ENCODE measurements at regions not wholly inside any gene's neighbourhood (a gene's known extent, or its start where the extent isn't known, plus 50 kb on each side); places are given as distances from the start of the nearest gene placed in this dataset.
"Not testable (repeated sequence)": the region's sequence is repeated elsewhere in the genome, so short reads cannot be mapped to it uniquely, and the experiment has no call there.

DNA sequence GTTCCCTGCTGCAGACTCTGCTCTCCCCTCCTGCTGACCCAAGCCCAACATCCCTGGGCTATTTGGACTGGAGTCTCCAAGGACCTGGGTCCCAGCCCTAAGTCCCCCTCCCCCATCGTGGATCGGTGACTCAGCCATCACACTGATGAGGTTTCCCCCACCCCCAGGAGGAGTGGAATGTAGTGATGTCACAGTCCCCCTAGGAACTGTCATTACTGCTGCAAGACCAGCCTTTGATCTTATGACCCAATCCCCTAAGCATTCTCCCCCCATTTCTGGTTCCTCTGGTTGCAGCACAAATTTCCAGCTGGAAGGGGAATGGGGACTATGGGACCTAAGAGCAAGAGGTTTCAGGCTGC, 63.4 kb upstream of the CSPG4 start:
- H3K9ac ChIP-seq (ENCODE audit: low read length), result no peak overlapping the region
- H3K4me1 ChIP-seq (ENCODE audit: insufficient read depth, low read length), result peaks cover 10% of the 10 kb centered on the region
- no peaks in the 10 kb centered on the region for H3K36me3 ChIP-seq (ENCODE audit: insufficient read depth, low read length)

DNA sequence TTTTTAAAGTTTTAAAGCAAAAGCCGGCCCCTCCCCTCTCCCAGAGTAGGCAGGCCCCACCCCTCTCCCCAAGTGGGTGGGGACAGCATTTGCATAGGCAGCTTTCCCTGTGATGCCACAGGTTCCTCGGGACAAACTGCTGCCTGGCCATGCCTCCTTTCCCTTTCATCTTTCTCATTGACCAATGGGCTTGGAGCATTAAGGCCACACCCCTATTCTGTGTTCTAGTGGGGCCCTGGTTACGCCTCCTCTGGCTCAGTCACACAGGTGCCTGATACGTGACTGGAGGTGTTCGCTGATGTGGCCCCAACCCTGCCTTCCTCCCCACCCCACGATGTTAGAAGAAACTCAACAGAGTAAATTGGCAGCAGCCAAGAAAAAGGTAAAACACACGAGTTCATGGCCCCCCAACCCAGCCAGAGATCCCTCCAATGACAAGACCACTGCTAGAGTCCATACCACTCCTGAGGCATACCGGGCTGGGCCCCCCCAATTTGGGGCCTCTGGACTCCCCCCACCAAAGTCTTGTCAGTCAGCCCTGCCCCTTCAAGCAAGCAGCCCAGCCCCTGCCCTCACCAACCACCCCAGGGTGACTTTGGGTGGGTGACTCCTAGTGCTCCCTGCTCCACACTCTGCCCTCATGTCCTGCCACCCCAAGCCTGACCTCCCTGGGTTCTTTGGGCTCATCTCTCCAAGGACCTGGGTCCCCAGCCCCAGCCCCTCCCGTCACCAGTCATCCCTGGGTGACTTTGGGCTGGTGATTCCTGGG, 62.8 kb upstream of the CSPG4 start:
- no peaks in the 10 kb centered on the region for H3K36me3 ChIP-seq (ENCODE audit: insufficient read depth, low read length)
- no peaks in the 10 kb centered on the region for H3K9me3 ChIP-seq (ENCODE audit: low read length)
- H3K4me1 ChIP-seq (ENCODE audit: insufficient read depth, low read length), result peaks cover 10% of the 10 kb centered on the region
- H3K4me3 ChIP-seq (ENCODE audit: low read depth in 1 of 2, low read length in 2 of 2), result no peak overlapping the region
- no peak overlapping the region for H3K9ac ChIP-seq (ENCODE audit: low read length)
- no peak overlapping the region for H3K27ac ChIP-seq (ENCODE audit: low read depth, low read length)
- no peaks in the 10 kb centered on the region for H3K27me3 ChIP-seq (ENCODE audit: control insufficient read depth in 1 of 2, insufficient read depth in 2 of 2, low read length in 2 of 2)

More for the DNA sequence above, 63.4 kb upstream of the CSPG4 start:
- no peak overlapping the region for H3K27ac ChIP-seq (ENCODE audit: low read depth, low read length)
- no peaks in the 10 kb centered on the region for H3K27me3 ChIP-seq (ENCODE audit: control insufficient read depth in 1 of 2, insufficient read depth in 2 of 2, low read length in 2 of 2)
- H3K9me3 ChIP-seq (ENCODE audit: low read length), result no peaks in the 10 kb centered on the region
- H3K4me3 ChIP-seq (ENCODE audit: low read depth in 1 of 2, low read length in 2 of 2), result no peak overlapping the region

DNA sequence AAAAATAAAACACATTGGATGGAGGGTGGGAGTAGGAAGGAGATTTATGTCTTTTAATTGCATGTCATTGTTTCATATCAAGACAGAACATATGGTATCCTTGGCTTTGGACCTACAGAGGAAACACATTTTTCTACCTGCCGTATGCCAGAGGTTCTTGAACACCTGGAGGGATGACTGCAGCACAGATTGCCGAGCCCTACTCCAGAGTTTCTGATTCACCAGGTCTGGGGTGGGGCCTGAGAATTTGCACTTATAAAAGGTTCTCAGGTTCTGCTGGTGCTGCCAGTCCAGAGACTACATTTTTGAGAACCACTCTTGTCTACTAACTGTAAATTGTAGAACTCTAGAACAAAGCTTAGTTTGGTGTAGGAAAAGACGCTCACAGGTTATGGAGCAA, 61.3 kb upstream of the CSPG4 start:
- H3K36me3 ChIP-seq (ENCODE audit: insufficient read depth, low read length); H3K4me1 ChIP-seq (ENCODE audit: insufficient read depth, low read length); H3K9ac ChIP-seq (ENCODE audit: low read length); H3K9me3 ChIP-seq (ENCODE audit: low read length); H3K27ac ChIP-seq (ENCODE audit: low read depth, low read length); H3K4me3 ChIP-seq (ENCODE audit: low read depth in 1 of 2, low read length in 2 of 2); H3K27me3 ChIP-seq (ENCODE audit: control insufficient read depth in 1 of 2, insufficient read depth in 2 of 2, low read length in 2 of 2): not testable (repeated sequence)

DNA sequence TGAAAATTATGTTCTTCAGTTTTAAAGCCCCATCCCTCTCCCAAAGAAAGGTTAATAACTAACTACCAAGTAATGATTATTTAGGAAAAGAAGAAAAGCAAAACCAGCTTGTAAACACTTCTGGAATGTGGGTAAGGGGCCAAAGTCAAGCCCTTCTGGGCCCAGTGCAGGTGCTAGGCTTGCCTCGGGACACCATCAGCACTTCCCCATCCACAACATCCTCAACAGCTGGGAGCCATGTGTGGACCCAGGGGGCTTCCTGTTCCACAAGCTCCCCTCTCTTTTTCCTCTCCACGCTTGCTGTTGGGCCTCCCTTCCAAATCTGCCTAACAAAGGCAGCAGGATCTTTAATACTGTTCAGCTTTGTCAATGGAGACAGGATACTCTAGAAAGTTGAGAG, 58.4 kb upstream of the CSPG4 start:
- H3K27ac ChIP-seq (ENCODE audit: low read depth, low read length); H3K36me3 ChIP-seq (ENCODE audit: insufficient read depth, low read length); H3K9ac ChIP-seq (ENCODE audit: low read length); H3K4me1 ChIP-seq (ENCODE audit: insufficient read depth, low read length); H3K27me3 ChIP-seq (ENCODE audit: control insufficient read depth in 1 of 2, insufficient read depth in 2 of 2, low read length in 2 of 2); H3K9me3 ChIP-seq (ENCODE audit: low read length); H3K4me3 ChIP-seq (ENCODE audit: low read depth in 1 of 2, low read length in 2 of 2): not testable (repeated sequence)

DNA sequence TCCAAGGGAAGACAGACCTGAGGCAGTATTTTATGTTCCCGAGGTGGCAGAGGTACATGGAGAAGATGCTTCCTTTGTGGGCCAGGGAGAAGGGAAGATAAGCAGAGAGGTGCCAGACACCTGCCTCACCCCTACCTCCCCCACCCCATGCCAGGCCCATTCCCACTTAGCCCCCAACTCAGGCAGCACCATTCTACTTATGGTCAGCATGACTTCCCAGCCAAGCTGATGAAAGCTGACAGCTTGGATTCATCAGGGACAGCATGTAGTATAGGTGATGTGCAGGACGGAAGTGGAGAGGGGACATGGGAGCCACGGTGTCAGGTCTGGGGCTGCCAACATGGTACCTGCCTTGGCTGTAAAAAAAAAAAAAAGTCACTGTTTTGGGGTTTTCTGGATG, 57.5 kb upstream of the CSPG4 start:
- no peaks in the 10 kb centered on the region for H3K4me1 ChIP-seq (ENCODE audit: insufficient read depth, low read length)
- no peak overlapping the region for H3K27ac ChIP-seq (ENCODE audit: low read depth, low read length)
- no peaks in the 10 kb centered on the region for H3K36me3 ChIP-seq (ENCODE audit: insufficient read depth, low read length)
- H3K9me3 ChIP-seq (ENCODE audit: low read length), result no peaks in the 10 kb centered on the region
- no peak overlapping the region for H3K4me3 ChIP-seq (ENCODE audit: low read depth in 1 of 2, low read length in 2 of 2)
- no peak overlapping the region for H3K9ac ChIP-seq (ENCODE audit: low read length)
- no peaks in the 10 kb centered on the region for H3K27me3 ChIP-seq (ENCODE audit: control insufficient read depth in 1 of 2, insufficient read depth in 2 of 2, low read length in 2 of 2)

DNA sequence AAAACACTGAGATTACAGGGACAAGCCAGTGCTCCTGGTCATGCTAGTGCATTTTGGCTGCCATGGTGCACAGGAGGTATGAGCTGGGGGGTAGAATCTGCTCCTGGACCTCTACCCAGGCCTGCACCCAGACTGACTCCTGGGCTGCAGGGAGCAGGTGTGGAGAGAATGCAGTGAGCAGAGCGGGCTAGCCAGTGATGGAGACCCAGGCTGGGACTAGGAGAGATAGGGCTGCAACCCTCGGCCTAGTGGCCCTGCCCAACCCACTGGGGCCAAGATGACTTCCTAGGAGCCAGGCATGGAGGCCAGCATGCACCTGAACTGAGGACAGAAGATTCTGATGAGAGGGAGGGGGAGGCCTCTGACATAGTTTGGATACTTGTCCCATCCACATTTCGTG, 55.9 kb upstream of the CSPG4 start:
- not testable (repeated sequence) for H3K4me3 ChIP-seq (ENCODE audit: low read depth in 1 of 2, low read length in 2 of 2); H3K36me3 ChIP-seq (ENCODE audit: insufficient read depth, low read length); H3K27me3 ChIP-seq (ENCODE audit: control insufficient read depth in 1 of 2, insufficient read depth in 2 of 2, low read length in 2 of 2); H3K27ac ChIP-seq (ENCODE audit: low read depth, low read length); H3K9me3 ChIP-seq (ENCODE audit: low read length); H3K4me1 ChIP-seq (ENCODE audit: insufficient read depth, low read length); H3K9ac ChIP-seq (ENCODE audit: low read length)

DNA sequence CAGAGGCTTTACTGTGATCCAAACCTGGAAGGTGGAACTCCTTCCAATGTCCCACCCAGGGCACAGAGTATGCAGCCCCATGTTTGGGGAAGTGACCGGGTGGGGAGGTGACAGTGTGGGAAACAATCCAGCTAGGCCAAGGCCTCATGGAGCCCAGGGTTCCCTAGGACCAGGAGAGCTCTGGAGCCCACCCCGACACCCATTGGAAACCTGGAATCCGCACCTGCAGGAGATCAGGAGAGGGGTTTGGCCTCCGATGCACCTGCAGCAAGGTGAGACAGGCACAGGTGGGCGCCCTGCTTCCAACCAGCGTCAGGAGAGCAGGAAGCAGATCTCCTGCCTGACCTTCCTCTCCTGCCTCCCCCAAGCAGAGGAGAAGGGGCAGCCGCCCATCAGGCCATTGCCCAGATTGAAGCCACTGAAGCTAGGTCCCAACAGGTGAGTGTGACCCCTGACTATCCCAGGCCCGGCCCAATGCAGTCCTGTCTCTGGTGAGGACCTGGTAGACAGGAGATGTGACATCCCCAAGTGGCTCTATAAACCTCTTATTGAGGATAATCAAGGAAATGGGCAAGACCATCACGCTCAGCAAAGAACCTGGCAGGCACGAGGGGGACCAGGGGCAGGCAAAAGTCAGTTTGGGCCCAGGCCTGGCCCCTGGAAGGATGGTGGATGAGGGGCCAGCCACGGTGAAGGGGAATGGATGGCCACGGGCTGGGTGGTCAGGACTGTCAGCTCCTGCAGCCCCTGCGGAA, 53.1 kb upstream of the CSPG4 start:
- not testable (repeated sequence) for H3K27ac ChIP-seq (ENCODE audit: low read depth, low read length); H3K27me3 ChIP-seq (ENCODE audit: control insufficient read depth in 1 of 2, insufficient read depth in 2 of 2, low read length in 2 of 2); H3K4me1 ChIP-seq (ENCODE audit: insufficient read depth, low read length); H3K4me3 ChIP-seq (ENCODE audit: low read depth in 1 of 2, low read length in 2 of 2); H3K36me3 ChIP-seq (ENCODE audit: insufficient read depth, low read length); H3K9me3 ChIP-seq (ENCODE audit: low read length); H3K9ac ChIP-seq (ENCODE audit: low read length)

DNA sequence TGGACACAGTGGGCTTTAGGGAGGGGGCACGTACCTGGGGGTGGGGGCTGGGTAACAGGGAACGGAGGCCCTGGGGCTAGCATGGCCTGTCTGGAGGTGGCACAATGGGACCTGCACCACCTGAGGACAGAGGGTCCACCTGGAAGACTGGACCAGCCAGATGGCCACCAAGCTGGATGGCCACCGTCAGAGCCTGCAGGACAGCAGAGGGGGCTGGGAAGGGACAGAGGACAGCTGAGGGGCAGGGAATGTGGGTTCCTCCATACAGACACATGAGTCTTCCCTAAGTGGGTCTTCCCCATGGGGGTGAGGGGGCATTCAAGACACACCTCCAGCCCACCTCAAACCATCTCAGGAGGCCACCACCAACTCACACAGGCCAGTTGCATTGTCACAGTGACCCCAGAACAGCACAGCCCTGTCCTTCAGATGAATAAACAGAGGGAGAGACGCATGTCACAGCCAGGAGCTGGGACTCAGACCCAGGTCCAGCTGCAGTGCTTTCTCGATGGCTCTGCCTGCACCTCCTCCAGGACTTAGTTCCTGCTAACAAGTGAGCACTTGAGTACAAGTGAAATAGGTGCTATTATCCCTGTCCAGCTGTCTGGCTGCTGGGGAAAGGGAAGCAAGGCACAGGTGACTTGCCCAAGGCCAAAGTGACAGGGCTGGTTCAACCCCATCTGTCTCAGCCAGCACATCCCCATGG, 52.4 kb upstream of the CSPG4 start:
- H3K9ac ChIP-seq (ENCODE audit: low read length); H3K36me3 ChIP-seq (ENCODE audit: insufficient read depth, low read length); H3K27ac ChIP-seq (ENCODE audit: low read depth, low read length); H3K4me3 ChIP-seq (ENCODE audit: low read depth in 1 of 2, low read length in 2 of 2); H3K9me3 ChIP-seq (ENCODE audit: low read length); H3K4me1 ChIP-seq (ENCODE audit: insufficient read depth, low read length); H3K27me3 ChIP-seq (ENCODE audit: control insufficient read depth in 1 of 2, insufficient read depth in 2 of 2, low read length in 2 of 2): not testable (repeated sequence)

DNA sequence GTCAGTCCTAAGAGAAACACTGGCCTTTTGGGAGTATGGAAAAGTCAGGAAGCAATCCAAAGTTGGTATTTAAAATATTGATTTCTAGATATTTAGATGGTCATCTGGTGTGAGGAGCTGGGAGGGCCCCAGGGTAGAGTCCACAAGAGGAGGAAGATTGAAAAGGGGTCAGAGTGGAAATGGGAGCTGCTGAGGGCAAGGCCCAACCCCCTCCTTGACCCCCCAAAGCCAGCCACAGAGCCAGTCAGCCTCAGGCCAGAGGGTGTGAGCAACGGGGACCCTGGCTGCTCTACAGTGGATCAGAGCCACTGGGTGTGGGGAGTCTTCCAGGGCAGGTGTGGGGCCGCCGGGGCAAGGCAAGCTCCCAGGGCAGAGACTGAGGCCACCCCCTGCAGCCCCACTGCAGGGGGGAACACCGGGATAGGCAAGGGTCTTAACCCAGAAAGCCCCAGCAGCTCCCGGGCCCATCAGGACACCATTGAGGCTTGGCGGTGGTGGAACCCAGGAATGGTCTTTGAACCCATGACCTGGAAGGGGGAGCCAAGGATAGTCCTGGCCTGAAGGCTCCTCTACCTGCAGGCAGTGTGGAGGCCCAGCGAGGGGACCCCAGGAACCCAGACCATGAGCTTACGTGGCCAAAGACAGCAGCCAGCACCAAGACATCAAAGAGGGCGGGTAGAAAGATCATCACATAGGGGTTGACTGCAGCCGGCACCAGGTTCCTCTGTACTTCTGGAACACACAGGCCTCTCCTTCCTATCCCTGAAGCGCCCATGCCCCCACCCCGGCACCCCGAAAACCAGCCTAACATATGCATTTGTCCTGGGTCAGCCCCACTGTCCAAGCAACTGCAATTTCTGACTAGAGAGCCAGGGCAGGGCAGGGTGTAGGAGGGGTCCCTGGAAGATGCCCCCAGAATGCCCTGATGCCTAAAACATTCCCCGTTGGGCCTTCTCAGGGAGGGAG, 51.3 kb upstream of the CSPG4 start:
- H3K27ac ChIP-seq (ENCODE audit: low read depth, low read length); H3K27me3 ChIP-seq (ENCODE audit: control insufficient read depth in 1 of 2, insufficient read depth in 2 of 2, low read length in 2 of 2); H3K4me1 ChIP-seq (ENCODE audit: insufficient read depth, low read length); H3K9ac ChIP-seq (ENCODE audit: low read length); H3K4me3 ChIP-seq (ENCODE audit: low read depth in 1 of 2, low read length in 2 of 2); H3K9me3 ChIP-seq (ENCODE audit: low read length); H3K36me3 ChIP-seq (ENCODE audit: insufficient read depth, low read length): not testable (repeated sequence)

DNA sequence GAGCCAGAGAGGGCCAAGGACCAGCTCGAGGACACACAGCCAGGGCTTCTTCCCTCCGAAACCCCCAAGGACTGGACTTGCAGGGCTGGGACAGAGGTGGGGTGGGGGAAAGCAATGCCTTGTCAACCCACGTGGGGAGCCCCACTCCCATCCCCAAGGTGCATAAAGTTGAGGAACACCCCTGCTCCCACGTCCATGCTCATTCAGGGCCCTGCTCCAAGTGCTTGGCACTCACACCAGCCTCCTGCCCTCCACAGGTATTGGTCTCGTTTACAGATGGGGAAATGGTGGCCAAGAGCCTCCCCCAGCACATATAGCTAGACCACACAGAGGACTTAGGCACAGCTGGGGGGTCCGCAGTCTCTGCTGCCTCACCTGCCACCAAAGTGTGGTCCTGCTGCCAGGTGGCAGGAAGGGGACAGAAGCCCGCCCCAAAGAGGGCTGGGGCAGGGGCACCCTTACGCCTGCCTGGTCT, 50.5 kb upstream of the CSPG4 start:
- Histone ChIP-seq H3K27me3 (ENCODE audit: control insufficient read depth in 1 of 2, insufficient read depth in 2 of 2, low read length in 2 of 2) (no peaks in the 10 kb centered on the region), H3K36me3 (ENCODE audit: insufficient read depth, low read length) (no peaks in the 10 kb centered on the region), H3K27ac (ENCODE audit: low read depth, low read length) (no peak overlapping the region), H3K4me3 (ENCODE audit: low read depth in 1 of 2, low read length in 2 of 2) (no peak overlapping the region), H3K9me3 (ENCODE audit: low read length) (no peaks in the 10 kb centered on the region), H3K4me1 (ENCODE audit: insufficient read depth, low read length) (peaks cover 5% of the 10 kb centered on the region), H3K9ac (ENCODE audit: low read length) (no peak overlapping the region)
